ENCODE measurements at regions not wholly inside any gene's neighbourhood (a gene's known extent, or its start where the extent isn't known, plus 50 kb on each side); places are given as distances from the start of the nearest gene placed in this dataset.

GRCh38 chr3:107954845-107955244 is 136.0 kb downstream of the CD47 start:
- no peak overlapping the region for H3K4me3 Mint-ChIP-seq (ENCODE audit: unreplicated experiment)
- H3K36me3 Mint-ChIP-seq (ENCODE audit: unreplicated experiment), result no peaks in the 10 kb centered on the region
- no peak overlapping the region for H3K27ac Mint-ChIP-seq (ENCODE audit: unreplicated experiment)
- H3K9me3 Mint-ChIP-seq (ENCODE audit: unreplicated experiment), result peaks cover 3% of the 10 kb centered on the region
- no peak for DNase-seq (ENCODE audit: extremely low spot score, unreplicated experiment)
- no peak for TF ChIP-seq CTCF (IDR thresholded peaks at IDR 0.05)
- H3K27me3 Mint-ChIP-seq (ENCODE audit: unreplicated experiment), result peaks cover 14% of the 10 kb centered on the region
- H3K4me1 Mint-ChIP-seq (ENCODE audit: unreplicated experiment), result peaks cover 12% of the 10 kb centered on the region

- Mint-ChIP-seq H3K4me3 (ENCODE audit: unreplicated experiment) (no peak overlapping the region), H3K36me3 (ENCODE audit: unreplicated experiment) (no peaks in the 10 kb centered on the region), H3K9me3 (ENCODE audit: unreplicated experiment) (no peaks in the 10 kb centered on the region), H3K27me3 (ENCODE audit: unreplicated experiment) (peaks cover 16% of the 10 kb centered on the region), H3K27ac (ENCODE audit: unreplicated experiment) (no peak overlapping the region), H3K4me1 (ENCODE audit: unreplicated experiment) (peaks cover 11% of the 10 kb centered on the region)
- no peak for TF ChIP-seq CTCF (IDR thresholded peaks at IDR 0.05)
- DNase-seq (ENCODE audit: extremely low spot score, unreplicated experiment), result no peak
These were observed 137.1 kb downstream of the CD47 start for GRCh38 chr3:107953722-107954121.

- no peaks in the 10 kb centered on the region for H3K9me3 Mint-ChIP-seq (ENCODE audit: unreplicated experiment)
- no peak for TF ChIP-seq CTCF (IDR thresholded peaks at IDR 0.05)
- no peak for DNase-seq (ENCODE audit: extremely low spot score, unreplicated experiment)
- peaks cover 4% of the 10 kb centered on the region for H3K4me1 Mint-ChIP-seq (ENCODE audit: unreplicated experiment)
- H3K27ac Mint-ChIP-seq (ENCODE audit: unreplicated experiment), result no peak overlapping the region
- H3K4me3 Mint-ChIP-seq (ENCODE audit: unreplicated experiment), result no peak overlapping the region
- peaks cover 18% of the 10 kb centered on the region for H3K27me3 Mint-ChIP-seq (ENCODE audit: unreplicated experiment)
- no peaks in the 10 kb centered on the region for H3K36me3 Mint-ChIP-seq (ENCODE audit: unreplicated experiment)
These were observed 139.7 kb downstream of the CD47 start for GRCh38 chr3:107951126-107951525.

- Mint-ChIP-seq H3K27me3 (ENCODE audit: unreplicated experiment) (peaks cover 14% of the 10 kb centered on the region), H3K36me3 (ENCODE audit: unreplicated experiment) (no peaks in the 10 kb centered on the region), H3K27ac (ENCODE audit: unreplicated experiment) (no peak overlapping the region), H3K4me3 (ENCODE audit: unreplicated experiment) (no peak overlapping the region), H3K4me1 (ENCODE audit: unreplicated experiment) (peaks cover 4% of the 10 kb centered on the region), H3K9me3 (ENCODE audit: unreplicated experiment) (no peaks in the 10 kb centered on the region)
- TF ChIP-seq CTCF (IDR thresholded peaks at IDR 0.05), result no peak
- DNase-seq (ENCODE audit: extremely low spot score, unreplicated experiment), result no peak
These were observed 140.4 kb downstream of the CD47 start for GRCh38 chr3:107950417-107950816.

DNA sequence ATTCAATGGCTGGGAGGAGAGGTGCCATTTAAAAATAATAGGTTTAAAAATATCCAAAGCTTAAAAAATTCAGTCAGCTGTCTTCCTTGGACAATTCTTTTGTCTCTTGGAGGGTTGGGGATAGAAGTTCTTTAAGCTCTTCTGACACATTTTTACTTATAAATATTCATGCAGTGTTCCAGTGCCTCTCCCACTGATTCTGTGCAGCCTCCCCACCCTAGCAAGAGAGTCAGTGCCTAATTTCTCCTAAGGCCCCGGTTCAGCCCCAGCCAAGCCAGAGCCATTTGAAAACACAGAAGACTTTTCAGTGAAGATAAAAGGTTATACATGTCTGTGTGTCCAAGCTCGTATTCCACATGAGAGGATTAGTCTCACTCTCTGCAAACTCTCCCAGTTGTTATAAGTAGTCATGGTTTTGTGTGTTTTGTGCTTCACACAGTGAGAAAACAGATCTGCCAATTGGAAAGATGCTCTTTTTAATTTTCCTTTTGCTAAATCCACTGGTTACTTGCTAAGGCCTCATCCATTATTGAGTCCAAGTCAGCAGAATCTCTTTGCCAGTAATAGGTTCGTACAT is 141.3 kb downstream of the CD47 start:
- no peaks in the 10 kb centered on the region for H3K36me3 Mint-ChIP-seq (ENCODE audit: unreplicated experiment)
- no peaks in the 10 kb centered on the region for H3K9me3 Mint-ChIP-seq (ENCODE audit: unreplicated experiment)
- H3K4me1 Mint-ChIP-seq (ENCODE audit: unreplicated experiment), result peaks cover 4% of the 10 kb centered on the region
- TF ChIP-seq CTCF (IDR thresholded peaks at IDR 0.05), result no peak
- H3K4me3 Mint-ChIP-seq (ENCODE audit: unreplicated experiment), result no peak overlapping the region
- peaks cover 6% of the 10 kb centered on the region for H3K27me3 Mint-ChIP-seq (ENCODE audit: unreplicated experiment)
- no peak overlapping the region for H3K27ac Mint-ChIP-seq (ENCODE audit: unreplicated experiment)
- no peak for DNase-seq (ENCODE audit: extremely low spot score, unreplicated experiment)

Data from osteocyte (in vitro differentiated cells).